ENCODE measurements at regions not wholly inside any gene's neighbourhood (a gene's known extent, or its start where the extent isn't known, plus 50 kb on each side); places are given as distances from the start of the nearest gene placed in this dataset.

- no peak for TF ChIP-seq POLR2A (IDR thresholded peaks at IDR 0.05; ENCODE audit: low read depth, low read length)
- no peak for TF ChIP-seq POLR2AphosphoS5 (IDR thresholded peaks at IDR 0.05; ENCODE audit: low read depth, low read length)
- no peak for TF ChIP-seq TAF1 (IDR thresholded peaks at IDR 0.05; ENCODE audit: low read depth, low read length)
Observed at GRCh38 chr16:48958681-48959080, 323.0 kb downstream of the CBLN1 start.

Data from GM12891 (cell line).